Neural cell (in vitro differentiated cells): ENCODE measurements at regions not wholly inside any gene's neighbourhood (a gene's known extent, or its start where the extent isn't known, plus 50 kb on each side); places are given as distances from the start of the nearest gene placed in this dataset.
A peak's percentile ranks its signal among the peaks of the same experiment; 100 is the strongest.
"Not testable (repeated sequence)": the region's sequence is repeated elsewhere in the genome, so short reads cannot be mapped to it uniquely, and the experiment has no call there.

Source experiments
- H2AFZ ChIP-seq: fragments of 200-600, 300-800 bp; sonication (generic), shearing (Covaris generic); 2 replicates; pipeline ENCODE4 v1.6.0; 2014; ENCODE audit warnings: low read depth, mild to moderate bottlenecking, antibody characterized with exemption, low read length, moderate library complexity
- H3F3A ChIP-seq: fragments of 200-600 bp; shearing (Covaris generic); 2 replicates; pipeline ENCODE4 v1.6.1; 2016; ENCODE audit warnings: mild to moderate bottlenecking, moderate library complexity, mixed read lengths, antibody characterized with exemption, low read length; ENCODE audit not compliant: insufficient read depth, poor library complexity, severe bottlenecking
- H3K27ac ChIP-seq: fragments of 200-600, 300-800 bp; sonication (generic), shearing (Covaris generic); 2 replicates; pipeline ENCODE4 v1.5.1; 2014; ENCODE audit warnings: mild to moderate bottlenecking, low read length, moderate library complexity
- H3K27me3 ChIP-seq: fragments of 300-800, 200-600 bp; sonication (generic), shearing (Covaris generic); 2 replicates; pipeline ENCODE4 v1.6.0; 2014; ENCODE audit warnings: mild to moderate bottlenecking, low read depth, low read length, moderate library complexity; ENCODE audit not compliant: insufficient read depth
- H3K36me3 ChIP-seq: fragments of 300-800, 200-600 bp; sonication (generic), shearing (Covaris generic); 2 replicates; pipeline ENCODE4 v1.5.1; 2014; ENCODE audit warnings: mild to moderate bottlenecking, antibody characterized with exemption, low read length, moderate library complexity; ENCODE audit not compliant: insufficient read depth
- H3K4me2 ChIP-seq: fragments of 300-800, 200-600 bp; sonication (generic), shearing (Covaris generic); 2 replicates; pipeline ENCODE4 v1.6.0; 2014; ENCODE audit warnings: mild to moderate bottlenecking, low read length
- H3K4me3 ChIP-seq: fragments of 300-800, 200-600 bp; sonication (generic), shearing (Covaris generic); 2 replicates; pipeline ENCODE4 v1.5.1; 2014; ENCODE audit warnings: mild to moderate bottlenecking, low read length, moderate library complexity
- H3K79me2 ChIP-seq: fragments of 200-600 bp; shearing (Covaris generic); replicated peaks from 2 replicates; pipeline ENCODE4 v1.6.0; 2014; ENCODE audit warnings: mild to moderate bottlenecking, low read length, moderate library complexity; ENCODE audit not compliant: insufficient read depth
- H3K9ac ChIP-seq: fragments of 300-800, 200-600 bp; sonication (generic), shearing (Covaris generic); 2 replicates; pipeline ENCODE4 v1.6.1; 2016; ENCODE audit warnings: mild to moderate bottlenecking, low read length, mixed read lengths
- H3K9me2 ChIP-seq: fragments of 200-600 bp; shearing (Covaris generic); 2 replicates; pipeline ENCODE4 v1.6.1; 2016; ENCODE audit warnings: mild to moderate bottlenecking, low read length, mixed read lengths; ENCODE audit not compliant: insufficient read depth
- H3K9me3 ChIP-seq: fragments of 200-600, 300-800 bp; sonication (generic), shearing (Covaris generic); 2 replicates; pipeline ENCODE4 v1.6.1; 2016; ENCODE audit warnings: mild to moderate bottlenecking, mixed run types, low read length, moderate library complexity, mixed read lengths
- H4K20me1 ChIP-seq: fragments of 200-600 bp; shearing (Covaris generic); 2 replicates; pipeline ENCODE4 v1.6.1; 2016; ENCODE audit warnings: mild to moderate bottlenecking, mixed run types; ENCODE audit not compliant: insufficient read depth
- EP300 ChIP-seq: fragments of 450-650 bp; conservative IDR thresholded peaks from 2 replicates; pipeline ENCODE4 v1.6.1; 2014; ENCODE audit warnings: antibody characterized with exemption, mild to moderate bottlenecking, moderate library complexity; ENCODE audit not compliant: poor library complexity, severe bottlenecking
- EZH2 ChIP-seq: fragments of 200-600, 300-800 bp; shearing (Covaris generic), sonication (generic); IDR thresholded peaks from 2 replicates; pipeline ENCODE4 v1.6.1; 2014; ENCODE audit warnings: antibody characterized with exemption, low read length, borderline replicate concordance, mild to moderate bottlenecking; ENCODE audit not compliant: insufficient read depth, poor library complexity, severe bottlenecking
- MXI1 ChIP-seq: fragments of 450-650 bp; conservative IDR thresholded peaks from 2 replicates; pipeline ENCODE4 v1.6.1; 2014; ENCODE audit warnings: antibody characterized with exemption, mild to moderate bottlenecking; ENCODE audit not compliant: poor library complexity, severe bottlenecking
- POLR2AphosphoS5 ChIP-seq: IDR thresholded peaks from 2 replicates; pipeline ENCODE4 v1.6.1; 2012
- RAD21 ChIP-seq: fragments of 450-650 bp; conservative IDR thresholded peaks from 2 replicates; pipeline ENCODE4 v1.6.1; 2014; ENCODE audit warnings: antibody characterized with exemption, mild to moderate bottlenecking, moderate library complexity
- SMC3 ChIP-seq: fragments of 450-650 bp; conservative IDR thresholded peaks from 2 replicates; pipeline ENCODE4 v1.6.1; 2014; ENCODE audit warnings: antibody characterized with exemption, mild to moderate bottlenecking, moderate library complexity; ENCODE audit not compliant: poor library complexity
- TAF1 ChIP-seq: IDR thresholded peaks from 2 replicates; pipeline ENCODE4 v1.6.1; 2012; ENCODE audit warnings: low read depth
- TF ChIP-seq, protein P1 (sequence below): fragments of 450-650 bp; IDR thresholded peaks from 2 replicates; pipeline ENCODE4 v1.5.1; 2014; ENCODE audit warnings: antibody characterized with exemption, mild to moderate bottlenecking, moderate library complexity; ENCODE audit not compliant: poor library complexity, severe bottlenecking
- TF ChIP-seq, protein P2 (sequence below): IDR thresholded peaks from 2 replicates; pipeline ENCODE4 v1.6.1; 2012; ENCODE audit warnings: borderline replicate concordance

DNA sequence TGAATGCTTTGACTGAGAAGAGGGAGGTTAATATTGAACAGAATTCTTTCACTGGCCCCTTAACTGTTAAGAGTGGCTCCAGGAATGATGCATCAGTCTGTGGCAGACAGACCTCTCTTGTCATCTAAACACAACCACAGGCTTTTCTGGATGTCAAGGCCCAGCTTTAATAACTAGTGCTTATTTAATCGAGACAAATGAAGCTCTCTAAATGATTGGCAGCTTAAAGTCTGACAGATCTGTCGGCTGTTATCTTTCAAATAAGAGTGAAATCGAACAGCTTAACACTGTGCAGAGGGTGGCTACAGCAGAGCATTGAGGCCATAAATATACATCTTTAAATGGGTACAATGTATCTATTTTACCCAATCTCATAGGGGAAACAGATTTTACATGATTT, 500.8 kb upstream of the PABPC4L start:
- no peaks in the 10 kb centered on the region for H3K79me2 ChIP-seq
- H3K27ac ChIP-seq, result peak overlapping the region; percentile 69
- H2AFZ ChIP-seq, result no peak overlapping the region

DNA sequence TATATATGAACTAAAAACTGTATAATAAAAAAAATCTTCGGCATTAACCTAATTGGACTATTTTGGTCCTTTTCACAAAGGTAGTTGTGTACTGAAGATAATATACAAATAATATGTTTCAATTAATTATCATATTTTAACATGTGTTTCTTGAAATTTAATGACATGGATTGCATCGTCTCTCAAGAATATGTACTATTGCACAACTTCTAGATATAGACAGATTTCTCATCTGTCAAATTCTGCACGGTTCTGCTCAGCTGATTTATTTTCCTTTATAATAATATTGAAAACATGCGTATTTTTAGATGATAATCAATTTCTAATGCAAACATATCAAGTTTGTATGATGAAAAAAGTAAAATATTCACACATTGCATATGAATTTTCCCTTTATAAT, 498.7 kb upstream of the PABPC4L start:
- Histone ChIP-seq H4K20me1 (no peaks in the 10 kb centered on the region), H3K9ac (no peak overlapping the region), H3F3A (no peaks in the 10 kb centered on the region), H3K36me3 (no peaks in the 10 kb centered on the region), H3K4me2 (no peak overlapping the region), H3K27me3 (no peaks in the 10 kb centered on the region), H3K9me2 (no peaks in the 10 kb centered on the region), H2AFZ (no peak overlapping the region), H3K4me3 (no peak overlapping the region), H3K79me2 (no peaks in the 10 kb centered on the region), H3K27ac (no peak overlapping the region), H3K9me3 (no peaks in the 10 kb centered on the region)
- TF ChIP-seq RAD21, result no peak
- TF ChIP-seq SMC3, result no peak
- TF ChIP-seq TAF1, result no peak
- no peak for TF ChIP-seq POLR2AphosphoS5
- TF ChIP-seq EZH2, result no peak
- TF ChIP-seq, protein P1, sequence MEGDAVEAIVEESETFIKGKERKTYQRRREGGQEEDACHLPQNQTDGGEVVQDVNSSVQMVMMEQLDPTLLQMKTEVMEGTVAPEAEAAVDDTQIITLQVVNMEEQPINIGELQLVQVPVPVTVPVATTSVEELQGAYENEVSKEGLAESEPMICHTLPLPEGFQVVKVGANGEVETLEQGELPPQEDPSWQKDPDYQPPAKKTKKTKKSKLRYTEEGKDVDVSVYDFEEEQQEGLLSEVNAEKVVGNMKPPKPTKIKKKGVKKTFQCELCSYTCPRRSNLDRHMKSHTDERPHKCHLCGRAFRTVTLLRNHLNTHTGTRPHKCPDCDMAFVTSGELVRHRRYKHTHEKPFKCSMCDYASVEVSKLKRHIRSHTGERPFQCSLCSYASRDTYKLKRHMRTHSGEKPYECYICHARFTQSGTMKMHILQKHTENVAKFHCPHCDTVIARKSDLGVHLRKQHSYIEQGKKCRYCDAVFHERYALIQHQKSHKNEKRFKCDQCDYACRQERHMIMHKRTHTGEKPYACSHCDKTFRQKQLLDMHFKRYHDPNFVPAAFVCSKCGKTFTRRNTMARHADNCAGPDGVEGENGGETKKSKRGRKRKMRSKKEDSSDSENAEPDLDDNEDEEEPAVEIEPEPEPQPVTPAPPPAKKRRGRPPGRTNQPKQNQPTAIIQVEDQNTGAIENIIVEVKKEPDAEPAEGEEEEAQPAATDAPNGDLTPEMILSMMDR, result no peak
- TF ChIP-seq EP300, result no peak
- TF ChIP-seq, protein P2, sequence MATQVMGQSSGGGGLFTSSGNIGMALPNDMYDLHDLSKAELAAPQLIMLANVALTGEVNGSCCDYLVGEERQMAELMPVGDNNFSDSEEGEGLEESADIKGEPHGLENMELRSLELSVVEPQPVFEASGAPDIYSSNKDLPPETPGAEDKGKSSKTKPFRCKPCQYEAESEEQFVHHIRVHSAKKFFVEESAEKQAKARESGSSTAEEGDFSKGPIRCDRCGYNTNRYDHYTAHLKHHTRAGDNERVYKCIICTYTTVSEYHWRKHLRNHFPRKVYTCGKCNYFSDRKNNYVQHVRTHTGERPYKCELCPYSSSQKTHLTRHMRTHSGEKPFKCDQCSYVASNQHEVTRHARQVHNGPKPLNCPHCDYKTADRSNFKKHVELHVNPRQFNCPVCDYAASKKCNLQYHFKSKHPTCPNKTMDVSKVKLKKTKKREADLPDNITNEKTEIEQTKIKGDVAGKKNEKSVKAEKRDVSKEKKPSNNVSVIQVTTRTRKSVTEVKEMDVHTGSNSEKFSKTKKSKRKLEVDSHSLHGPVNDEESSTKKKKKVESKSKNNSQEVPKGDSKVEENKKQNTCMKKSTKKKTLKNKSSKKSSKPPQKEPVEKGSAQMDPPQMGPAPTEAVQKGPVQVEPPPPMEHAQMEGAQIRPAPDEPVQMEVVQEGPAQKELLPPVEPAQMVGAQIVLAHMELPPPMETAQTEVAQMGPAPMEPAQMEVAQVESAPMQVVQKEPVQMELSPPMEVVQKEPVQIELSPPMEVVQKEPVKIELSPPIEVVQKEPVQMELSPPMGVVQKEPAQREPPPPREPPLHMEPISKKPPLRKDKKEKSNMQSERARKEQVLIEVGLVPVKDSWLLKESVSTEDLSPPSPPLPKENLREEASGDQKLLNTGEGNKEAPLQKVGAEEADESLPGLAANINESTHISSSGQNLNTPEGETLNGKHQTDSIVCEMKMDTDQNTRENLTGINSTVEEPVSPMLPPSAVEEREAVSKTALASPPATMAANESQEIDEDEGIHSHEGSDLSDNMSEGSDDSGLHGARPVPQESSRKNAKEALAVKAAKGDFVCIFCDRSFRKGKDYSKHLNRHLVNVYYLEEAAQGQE, result no peak
- no peak for TF ChIP-seq MXI1

More for the DNA sequence above, 500.8 kb upstream of the PABPC4L start:
- H3K9me3 ChIP-seq, result no peaks in the 10 kb centered on the region
- no peaks in the 10 kb centered on the region for H4K20me1 ChIP-seq
- H3F3A ChIP-seq, result no peaks in the 10 kb centered on the region
- no peaks in the 10 kb centered on the region for H3K9me2 ChIP-seq
- no peak overlapping the region for H3K9ac ChIP-seq
- H3K4me2 ChIP-seq, result no peak overlapping the region
- no peak overlapping the region for H3K4me3 ChIP-seq
- no peaks in the 10 kb centered on the region for H3K27me3 ChIP-seq
- TF ChIP-seq EP300 (peak; percentile 96), POLR2AphosphoS5 (peak; percentile 73), EZH2 (no peak)
- TF ChIP-seq, protein P2, result peak; percentile 26
- no peaks in the 10 kb centered on the region for H3K36me3 ChIP-seq

DNA sequence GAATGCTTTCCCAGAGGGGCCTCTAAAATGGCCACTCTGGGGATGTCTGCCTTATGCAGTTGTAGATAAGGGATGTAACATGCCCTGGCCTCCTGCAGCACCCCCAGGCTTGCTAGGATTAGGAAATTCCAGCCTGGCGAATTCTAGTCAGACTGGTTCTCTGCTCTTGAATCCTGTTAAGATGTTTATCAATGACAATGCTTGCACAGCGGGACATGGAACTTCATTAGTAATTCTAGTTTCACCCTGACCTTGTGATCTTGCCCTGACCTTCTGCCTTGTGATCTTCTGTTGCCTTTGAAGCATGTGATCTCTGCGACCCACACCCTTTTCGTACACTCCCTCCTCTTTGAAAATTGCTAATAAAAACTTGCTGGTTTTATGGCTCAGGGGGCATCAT, 497.2 kb upstream of the PABPC4L start:
- H4K20me1 ChIP-seq, H3K27me3 ChIP-seq, H3K9me2 ChIP-seq, H3K9me3 ChIP-seq, H3K4me2 ChIP-seq, H3F3A ChIP-seq, H3K9ac ChIP-seq, H3K36me3 ChIP-seq, H3K79me2 ChIP-seq, H3K4me3 ChIP-seq, H3K27ac ChIP-seq, H2AFZ ChIP-seq: not testable (repeated sequence)
